GM23338 (cell line): ENCODE measurements at regions not wholly inside any gene's neighbourhood (a gene's known extent, or its start where the extent isn't known, plus 50 kb on each side); places are given as distances from the start of the nearest gene placed in this dataset.

Source experiments
- ATAC-seq: fragments of 200-7000 bp; cut with Tn5 transposase; 3 replicates; pipeline ENCODE4 v1.9.1; 2020
- DNase-seq: peaks from one replicate; pipeline ENCODE4 v3.0.0-alpha.2; 2015; ENCODE audit warnings: low spot score
- H2AFZ ChIP-seq: fragments of 200-600 bp; sonication (generic); 2 replicates; pipeline ENCODE4 v1.8.0; 2016; ENCODE audit warnings: antibody characterized with exemption, mild to moderate bottlenecking, moderate library complexity
- H3F3A ChIP-seq: fragments of 200-600 bp; sonication (generic); replicated peaks from 2 replicates; pipeline ENCODE4 v1.8.0; 2017; ENCODE audit warnings: antibody characterized with exemption, mixed run types, low read depth
- H3K27ac ChIP-seq: fragments of 200-600 bp; sonication (generic); 2 replicates; pipeline ENCODE4 v1.6.1; 2016; ENCODE audit warnings: low read depth
- H3K27me3 ChIP-seq: fragments of 200-600 bp; sonication (generic); 2 replicates; pipeline ENCODE4 v1.8.0; 2016; ENCODE audit warnings: mild to moderate bottlenecking, mixed run types, moderate library complexity; ENCODE audit not compliant: insufficient read depth
- H3K36me3 ChIP-seq: fragments of 200-600 bp; sonication (generic); 2 replicates; pipeline ENCODE4 v1.8.0; 2016; ENCODE audit warnings: mild to moderate bottlenecking; ENCODE audit not compliant: insufficient read depth
- H3K4me1 ChIP-seq: fragments of 200-600 bp; sonication (generic); 2 replicates; pipeline ENCODE4 v1.8.0; 2016; ENCODE audit warnings: mild to moderate bottlenecking, moderate library complexity; ENCODE audit not compliant: insufficient read depth
- H3K4me2 ChIP-seq: fragments of 200-600 bp; sonication (generic); 2 replicates; pipeline ENCODE4 v1.7.1; 2017; ENCODE audit warnings: mixed run types
- H3K4me3 ChIP-seq: fragments of 200-600 bp; sonication (generic); 2 replicates; pipeline ENCODE4 v1.6.1; 2016; ENCODE audit warnings: mixed run types
- H3K79me2 ChIP-seq: fragments of 200-600 bp; sonication (generic); replicated peaks from 2 replicates; pipeline ENCODE4 v1.8.0; 2017; ENCODE audit warnings: mild to moderate bottlenecking; ENCODE audit not compliant: insufficient read depth
- H3K9me2 ChIP-seq: fragments of 200-600 bp; sonication (generic); 2 replicates; pipeline ENCODE4 v1.8.0; 2017; ENCODE audit not compliant: insufficient read depth
- H4K20me1 ChIP-seq: fragments of 200-600 bp; sonication (generic); replicated peaks from 2 replicates; pipeline ENCODE4 v1.8.0; 2017; ENCODE audit warnings: mild to moderate bottlenecking; ENCODE audit not compliant: insufficient read depth
- H3K27ac Mint-ChIP-seq: 2 replicates; pipeline ENCODE4 v1.8.0; 2020; ENCODE audit warnings: inconsistent platforms, mild to moderate bottlenecking, moderate library complexity, mixed read lengths
- H3K27me3 Mint-ChIP-seq: 3 replicates; pipeline ENCODE4 v1.8.0; 2022; ENCODE audit warnings: low read depth, mild to moderate bottlenecking, moderate library complexity, mixed read lengths, inconsistent platforms; ENCODE audit not compliant: insufficient read depth, poor library complexity
- H3K36me3 Mint-ChIP-seq: 3 replicates; pipeline ENCODE4 v1.8.0; 2021; ENCODE audit warnings: low read depth, mild to moderate bottlenecking, inconsistent platforms, moderate library complexity, mixed read lengths
- H3K4me1 Mint-ChIP-seq: 3 replicates; pipeline ENCODE4 v1.8.0; 2020; ENCODE audit warnings: mild to moderate bottlenecking, inconsistent platforms, mixed read lengths
- H3K4me3 Mint-ChIP-seq: 3 replicates; pipeline ENCODE4 v1.8.0; 2021; ENCODE audit warnings: moderate library complexity, mild to moderate bottlenecking, inconsistent platforms, mixed read lengths
- H3K9me3 Mint-ChIP-seq: 3 replicates; pipeline ENCODE4 v1.8.0; 2020; ENCODE audit warnings: moderate library complexity, mild to moderate bottlenecking, inconsistent platforms, mixed read lengths
- CREB1 ChIP-seq: fragments of 250-450 bp; sonication (Bioruptor Pico); IDR thresholded peaks from 2 replicates; pipeline ENCODE4 v1.5.0; 2020; ENCODE audit warnings: low read depth, mild to moderate bottlenecking, moderate library complexity
- EZH2 ChIP-seq: fragments of 200-600 bp; sonication (generic); IDR thresholded peaks from one replicate; pipeline ENCODE4 v1.8.0; 2017; ENCODE audit warnings: antibody characterized with exemption, mild to moderate bottlenecking, low read depth; ENCODE audit not compliant: unreplicated experiment
- EZH2phosphoT487 ChIP-seq: fragments of 200-600 bp; sonication (generic); IDR thresholded peaks from one replicate; pipeline ENCODE4 v1.8.1; 2018; ENCODE audit warnings: antibody characterized with exemption; ENCODE audit not compliant: unreplicated experiment
- JUNB ChIP-seq: IDR thresholded peaks from one replicate; pipeline ENCODE4 v1.6.1; 2016; ENCODE audit warnings: antibody characterized with exemption; ENCODE audit not compliant: unreplicated experiment
- NANOG ChIP-seq: IDR thresholded peaks from 2 replicates; pipeline ENCODE4 v1.6.1; 2016; ENCODE audit warnings: antibody characterized with exemption, borderline replicate concordance
- POLR2AphosphoS5 ChIP-seq: IDR thresholded peaks from 2 replicates; pipeline ENCODE4 v1.6.1; 2016; ENCODE audit warnings: antibody characterized with exemption, low read depth
- STAT1 ChIP-seq: IDR thresholded peaks from one replicate; pipeline ENCODE4 v1.6.1; 2016; ENCODE audit warnings: antibody characterized with exemption; ENCODE audit not compliant: unreplicated experiment
- ZNF114 ChIP-seq: fragments of 250-450 bp; sonication (Bioruptor Pico); IDR thresholded peaks from 2 replicates; pipeline ENCODE4 v1.5.0; 2020; ENCODE audit warnings: mild to moderate bottlenecking, moderate library complexity
- ZNF331 ChIP-seq: fragments of 250-450 bp; sonication (Bioruptor Pico); IDR thresholded peaks from 2 replicates; pipeline ENCODE4 v1.5.0; 2020; ENCODE audit warnings: low read depth, mild to moderate bottlenecking, moderate library complexity
- TF ChIP-seq, protein P1 (sequence below), 2 experiments: fragments of 200-600 bp in 1 of 2; sonication (generic) in 1 of 2; conservative IDR thresholded peaks; 2 replicates each; pipeline versions ENCODE4 v1.5.1 to v1.6.1; 2016 to 2017; ENCODE audit warnings: antibody characterized with exemption in 2 of 2, low read depth in 2 of 2, mild to moderate bottlenecking in 2 of 2, moderate library complexity in 1 of 2
- TF ChIP-seq, protein P2 (sequence below): IDR thresholded peaks from one replicate; pipeline ENCODE4 v1.6.1; 2018; ENCODE audit warnings: antibody characterized with exemption; ENCODE audit not compliant: unreplicated experiment
- TF ChIP-seq, protein P3 (sequence below): IDR thresholded peaks from 2 replicates; pipeline ENCODE4 v1.6.1; 2016; ENCODE audit warnings: antibody characterized with exemption
- TF ChIP-seq, protein P4 (sequence below): fragments of 250-450 bp; sonication (Bioruptor Pico); IDR thresholded peaks from 2 replicates; pipeline ENCODE4 v1.5.0; 2020; ENCODE audit warnings: mild to moderate bottlenecking, moderate library complexity

DNA sequence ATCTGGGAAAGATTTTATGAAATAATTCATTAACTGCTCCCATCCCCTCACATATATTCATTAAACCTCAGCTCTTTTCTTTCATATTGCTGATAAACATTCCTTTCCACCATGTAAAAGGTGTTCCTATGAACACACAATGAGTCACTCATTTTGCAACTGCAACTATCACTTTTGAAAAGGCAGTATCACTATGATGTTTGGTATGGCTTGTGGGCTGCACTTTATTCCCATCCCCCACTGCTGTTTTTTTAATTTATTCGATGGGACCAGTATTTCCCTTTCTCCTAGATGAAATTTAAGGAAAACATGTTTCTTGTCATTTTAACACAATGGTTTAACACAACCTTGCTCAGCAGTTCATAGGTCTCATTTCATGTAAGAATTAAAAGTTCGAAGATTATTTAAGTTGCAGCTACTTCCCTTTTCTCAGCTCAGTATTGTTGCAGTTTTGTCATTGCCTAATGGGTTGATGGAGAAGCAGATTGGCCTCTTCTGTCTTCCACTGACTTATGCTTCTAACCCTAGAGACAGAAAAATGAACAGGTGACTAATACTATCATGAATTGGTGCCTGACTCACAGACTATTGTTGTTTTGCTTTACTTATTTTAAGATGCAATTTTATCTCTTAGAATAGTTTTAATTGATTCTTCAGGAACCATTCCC lies 280.3 kb downstream of the ZPLD1 start:
- no peak for TF ChIP-seq POLR2AphosphoS5
- TF ChIP-seq, protein P1, sequence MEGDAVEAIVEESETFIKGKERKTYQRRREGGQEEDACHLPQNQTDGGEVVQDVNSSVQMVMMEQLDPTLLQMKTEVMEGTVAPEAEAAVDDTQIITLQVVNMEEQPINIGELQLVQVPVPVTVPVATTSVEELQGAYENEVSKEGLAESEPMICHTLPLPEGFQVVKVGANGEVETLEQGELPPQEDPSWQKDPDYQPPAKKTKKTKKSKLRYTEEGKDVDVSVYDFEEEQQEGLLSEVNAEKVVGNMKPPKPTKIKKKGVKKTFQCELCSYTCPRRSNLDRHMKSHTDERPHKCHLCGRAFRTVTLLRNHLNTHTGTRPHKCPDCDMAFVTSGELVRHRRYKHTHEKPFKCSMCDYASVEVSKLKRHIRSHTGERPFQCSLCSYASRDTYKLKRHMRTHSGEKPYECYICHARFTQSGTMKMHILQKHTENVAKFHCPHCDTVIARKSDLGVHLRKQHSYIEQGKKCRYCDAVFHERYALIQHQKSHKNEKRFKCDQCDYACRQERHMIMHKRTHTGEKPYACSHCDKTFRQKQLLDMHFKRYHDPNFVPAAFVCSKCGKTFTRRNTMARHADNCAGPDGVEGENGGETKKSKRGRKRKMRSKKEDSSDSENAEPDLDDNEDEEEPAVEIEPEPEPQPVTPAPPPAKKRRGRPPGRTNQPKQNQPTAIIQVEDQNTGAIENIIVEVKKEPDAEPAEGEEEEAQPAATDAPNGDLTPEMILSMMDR (conservative IDR thresholded peaks at IDR 0.05; ENCODE audit: low read depth in 2 of 2): no peak
- TF ChIP-seq STAT1: no peak
- TF ChIP-seq EZH2: no peak
- TF ChIP-seq EZH2phosphoT487: no peak
- TF ChIP-seq NANOG: no peak
- TF ChIP-seq, protein P2, sequence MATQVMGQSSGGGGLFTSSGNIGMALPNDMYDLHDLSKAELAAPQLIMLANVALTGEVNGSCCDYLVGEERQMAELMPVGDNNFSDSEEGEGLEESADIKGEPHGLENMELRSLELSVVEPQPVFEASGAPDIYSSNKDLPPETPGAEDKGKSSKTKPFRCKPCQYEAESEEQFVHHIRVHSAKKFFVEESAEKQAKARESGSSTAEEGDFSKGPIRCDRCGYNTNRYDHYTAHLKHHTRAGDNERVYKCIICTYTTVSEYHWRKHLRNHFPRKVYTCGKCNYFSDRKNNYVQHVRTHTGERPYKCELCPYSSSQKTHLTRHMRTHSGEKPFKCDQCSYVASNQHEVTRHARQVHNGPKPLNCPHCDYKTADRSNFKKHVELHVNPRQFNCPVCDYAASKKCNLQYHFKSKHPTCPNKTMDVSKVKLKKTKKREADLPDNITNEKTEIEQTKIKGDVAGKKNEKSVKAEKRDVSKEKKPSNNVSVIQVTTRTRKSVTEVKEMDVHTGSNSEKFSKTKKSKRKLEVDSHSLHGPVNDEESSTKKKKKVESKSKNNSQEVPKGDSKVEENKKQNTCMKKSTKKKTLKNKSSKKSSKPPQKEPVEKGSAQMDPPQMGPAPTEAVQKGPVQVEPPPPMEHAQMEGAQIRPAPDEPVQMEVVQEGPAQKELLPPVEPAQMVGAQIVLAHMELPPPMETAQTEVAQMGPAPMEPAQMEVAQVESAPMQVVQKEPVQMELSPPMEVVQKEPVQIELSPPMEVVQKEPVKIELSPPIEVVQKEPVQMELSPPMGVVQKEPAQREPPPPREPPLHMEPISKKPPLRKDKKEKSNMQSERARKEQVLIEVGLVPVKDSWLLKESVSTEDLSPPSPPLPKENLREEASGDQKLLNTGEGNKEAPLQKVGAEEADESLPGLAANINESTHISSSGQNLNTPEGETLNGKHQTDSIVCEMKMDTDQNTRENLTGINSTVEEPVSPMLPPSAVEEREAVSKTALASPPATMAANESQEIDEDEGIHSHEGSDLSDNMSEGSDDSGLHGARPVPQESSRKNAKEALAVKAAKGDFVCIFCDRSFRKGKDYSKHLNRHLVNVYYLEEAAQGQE: no peak
- TF ChIP-seq JUNB: no peak
- TF ChIP-seq, protein P3, sequence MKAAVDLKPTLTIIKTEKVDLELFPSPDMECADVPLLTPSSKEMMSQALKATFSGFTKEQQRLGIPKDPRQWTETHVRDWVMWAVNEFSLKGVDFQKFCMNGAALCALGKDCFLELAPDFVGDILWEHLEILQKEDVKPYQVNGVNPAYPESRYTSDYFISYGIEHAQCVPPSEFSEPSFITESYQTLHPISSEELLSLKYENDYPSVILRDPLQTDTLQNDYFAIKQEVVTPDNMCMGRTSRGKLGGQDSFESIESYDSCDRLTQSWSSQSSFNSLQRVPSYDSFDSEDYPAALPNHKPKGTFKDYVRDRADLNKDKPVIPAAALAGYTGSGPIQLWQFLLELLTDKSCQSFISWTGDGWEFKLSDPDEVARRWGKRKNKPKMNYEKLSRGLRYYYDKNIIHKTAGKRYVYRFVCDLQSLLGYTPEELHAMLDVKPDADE: no peak
- TF ChIP-seq ZNF114 (CRISPR knock-in tag): no peak
- TF ChIP-seq, protein P4, sequence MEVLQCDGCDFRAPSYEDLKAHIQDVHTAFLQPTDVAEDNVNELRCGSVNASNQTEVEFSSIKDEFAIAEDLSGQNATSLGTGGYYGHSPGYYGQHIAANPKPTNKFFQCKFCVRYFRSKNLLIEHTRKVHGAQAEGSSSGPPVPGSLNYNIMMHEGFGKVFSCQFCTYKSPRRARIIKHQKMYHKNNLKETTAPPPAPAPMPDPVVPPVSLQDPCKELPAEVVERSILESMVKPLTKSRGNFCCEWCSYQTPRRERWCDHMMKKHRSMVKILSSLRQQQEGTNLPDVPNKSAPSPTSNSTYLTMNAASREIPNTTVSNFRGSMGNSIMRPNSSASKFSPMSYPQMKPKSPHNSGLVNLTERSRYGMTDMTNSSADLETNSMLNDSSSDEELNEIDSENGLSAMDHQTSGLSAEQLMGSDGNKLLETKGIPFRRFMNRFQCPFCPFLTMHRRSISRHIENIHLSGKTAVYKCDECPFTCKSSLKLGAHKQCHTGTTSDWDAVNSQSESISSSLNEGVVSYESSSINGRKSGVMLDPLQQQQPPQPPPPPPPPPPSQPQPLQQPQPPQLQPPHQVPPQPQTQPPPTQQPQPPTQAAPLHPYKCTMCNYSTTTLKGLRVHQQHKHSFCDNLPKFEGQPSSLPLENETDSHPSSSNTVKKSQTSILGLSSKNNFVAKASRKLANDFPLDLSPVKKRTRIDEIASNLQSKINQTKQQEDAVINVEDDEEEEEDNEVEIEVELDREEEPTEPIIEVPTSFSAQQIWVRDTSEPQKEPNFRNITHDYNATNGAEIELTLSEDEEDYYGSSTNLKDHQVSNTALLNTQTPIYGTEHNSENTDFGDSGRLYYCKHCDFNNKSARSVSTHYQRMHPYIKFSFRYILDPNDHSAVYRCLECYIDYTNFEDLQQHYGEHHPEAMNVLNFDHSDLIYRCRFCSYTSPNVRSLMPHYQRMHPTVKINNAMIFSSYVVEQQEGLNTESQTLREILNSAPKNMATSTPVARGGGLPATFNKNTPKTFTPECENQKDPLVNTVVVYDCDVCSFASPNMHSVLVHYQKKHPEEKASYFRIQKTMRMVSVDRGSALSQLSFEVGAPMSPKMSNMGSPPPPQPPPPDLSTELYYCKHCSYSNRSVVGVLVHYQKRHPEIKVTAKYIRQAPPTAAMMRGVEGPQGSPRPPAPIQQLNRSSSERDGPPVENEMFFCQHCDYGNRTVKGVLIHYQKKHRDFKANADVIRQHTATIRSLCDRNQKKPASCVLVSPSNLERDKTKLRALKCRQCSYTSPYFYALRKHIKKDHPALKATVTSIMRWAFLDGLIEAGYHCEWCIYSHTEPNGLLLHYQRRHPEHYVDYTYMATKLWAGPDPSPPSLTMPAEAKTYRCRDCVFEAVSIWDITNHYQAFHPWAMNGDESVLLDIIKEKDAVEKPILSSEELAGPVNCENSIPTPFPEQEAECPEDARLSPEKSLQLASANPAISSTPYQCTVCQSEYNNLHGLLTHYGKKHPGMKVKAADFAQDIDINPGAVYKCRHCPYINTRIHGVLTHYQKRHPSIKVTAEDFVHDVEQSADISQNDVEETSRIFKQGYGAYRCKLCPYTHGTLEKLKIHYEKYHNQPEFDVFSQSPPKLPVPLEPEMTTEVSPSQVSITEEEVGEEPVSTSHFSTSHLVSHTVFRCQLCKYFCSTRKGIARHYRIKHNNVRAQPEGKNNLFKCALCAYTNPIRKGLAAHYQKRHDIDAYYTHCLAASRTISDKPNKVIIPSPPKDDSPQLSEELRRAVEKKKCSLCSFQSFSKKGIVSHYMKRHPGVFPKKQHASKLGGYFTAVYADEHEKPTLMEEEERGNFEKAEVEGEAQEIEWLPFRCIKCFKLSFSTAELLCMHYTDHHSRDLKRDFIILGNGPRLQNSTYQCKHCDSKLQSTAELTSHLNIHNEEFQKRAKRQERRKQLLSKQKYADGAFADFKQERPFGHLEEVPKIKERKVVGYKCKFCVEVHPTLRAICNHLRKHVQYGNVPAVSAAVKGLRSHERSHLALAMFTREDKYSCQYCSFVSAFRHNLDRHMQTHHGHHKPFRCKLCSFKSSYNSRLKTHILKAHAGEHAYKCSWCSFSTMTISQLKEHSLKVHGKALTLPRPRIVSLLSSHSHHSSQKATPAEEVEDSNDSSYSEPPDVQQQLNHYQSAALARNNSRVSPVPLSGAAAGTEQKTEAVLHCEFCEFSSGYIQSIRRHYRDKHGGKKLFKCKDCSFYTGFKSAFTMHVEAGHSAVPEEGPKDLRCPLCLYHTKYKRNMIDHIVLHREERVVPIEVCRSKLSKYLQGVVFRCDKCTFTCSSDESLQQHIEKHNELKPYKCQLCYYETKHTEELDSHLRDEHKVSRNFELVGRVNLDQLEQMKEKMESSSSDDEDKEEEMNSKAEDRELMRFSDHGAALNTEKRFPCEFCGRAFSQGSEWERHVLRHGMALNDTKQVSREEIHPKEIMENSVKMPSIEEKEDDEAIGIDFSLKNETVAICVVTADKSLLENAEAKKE (CRISPR knock-in tag): no peak
- TF ChIP-seq CREB1 (CRISPR knock-in tag): no peak
- no peak for TF ChIP-seq ZNF331 (CRISPR knock-in tag)
- no peak overlapping the region for H3K27ac ChIP-seq
- H3K79me2 ChIP-seq: no peaks in the 10 kb centered on the region
- H3K4me1 Mint-ChIP-seq: no peaks in the 10 kb centered on the region
- H3K9me2 ChIP-seq: no peaks in the 10 kb centered on the region; the same call in 1 of the 2 replicates
- H3K27ac Mint-ChIP-seq: no peak overlapping the region; the same call in 1 of the 2 replicates
- no peaks in the 10 kb centered on the region for H3K27me3 ChIP-seq
- no peak overlapping the region for H3K4me2 ChIP-seq
- no peak overlapping the region for H3K4me3 ChIP-seq
- ATAC-seq (no peak), DNase-seq (no peak)
- H4K20me1 ChIP-seq: no peaks in the 10 kb centered on the region
- peak overlapping the region; percentile 14; the same call in 1 of the 2 replicates for H2AFZ ChIP-seq
- H3K4me1 ChIP-seq: no peaks in the 10 kb centered on the region
- H3K36me3 Mint-ChIP-seq: no peaks in the 10 kb centered on the region
- H3K36me3 ChIP-seq: no peaks in the 10 kb centered on the region
- H3K9me3 Mint-ChIP-seq: no peaks in the 10 kb centered on the region
- H3K27me3 Mint-ChIP-seq: peaks cover 1% of the 10 kb centered on the region
- H3F3A ChIP-seq: no peaks in the 10 kb centered on the region
- H3K4me3 Mint-ChIP-seq: no peak overlapping the region
